Fibroblast of the conjunctiva (primary cell): ENCODE measurements at regions not wholly inside any gene's neighbourhood (a gene's known extent, or its start where the extent isn't known, plus 50 kb on each side); places are given as distances from the start of the nearest gene placed in this dataset.
A peak's percentile ranks its signal among the peaks of the same experiment; 100 is the strongest.

Experiments used
- DNase-seq: peaks from one replicate; pipeline ENCODE4 v3.0.0-alpha.2; 2010; ENCODE audit warnings: low read depth

DNA sequence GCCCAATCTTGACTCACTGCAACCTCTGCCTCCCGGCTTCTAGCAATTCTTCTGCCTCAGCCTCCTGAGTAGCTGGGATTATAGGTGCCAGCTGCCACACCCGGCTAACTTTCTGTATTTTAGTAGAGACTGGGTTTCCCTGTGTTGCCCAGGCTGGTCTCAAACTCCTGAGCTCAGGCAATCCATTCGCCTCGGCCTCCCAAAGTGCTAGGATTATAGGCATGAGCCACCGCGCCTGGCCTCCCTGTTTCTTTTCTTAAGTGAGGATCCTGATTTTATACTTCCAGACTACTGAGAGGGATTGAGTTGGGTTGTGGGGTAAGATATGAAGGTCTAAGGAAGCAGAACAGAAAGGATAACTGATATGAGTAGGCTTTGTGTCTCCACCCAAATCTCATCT lies 106.8 kb downstream of the CNTN3 start:
- DNase-seq: no peak

DNA sequence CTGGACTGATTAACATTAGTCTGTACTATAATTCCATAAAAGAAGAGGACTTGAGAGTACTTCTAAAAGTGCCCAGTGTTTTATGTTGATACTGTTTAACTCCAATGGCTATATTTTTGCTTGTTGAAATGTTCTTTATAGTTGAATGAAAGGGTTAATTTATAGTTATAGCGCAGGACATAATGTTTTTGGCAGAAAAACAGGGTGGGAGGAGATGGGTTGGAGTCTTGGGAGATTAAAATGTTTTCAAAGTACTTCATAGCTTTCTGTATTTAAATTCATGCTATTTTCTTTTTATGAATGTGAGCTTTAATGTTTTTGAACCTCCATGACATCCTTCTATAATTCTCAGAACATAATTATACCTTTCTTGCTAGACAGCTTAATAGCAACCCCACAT lies 108.2 kb downstream of the CNTN3 start:
- no peak for DNase-seq

DNA sequence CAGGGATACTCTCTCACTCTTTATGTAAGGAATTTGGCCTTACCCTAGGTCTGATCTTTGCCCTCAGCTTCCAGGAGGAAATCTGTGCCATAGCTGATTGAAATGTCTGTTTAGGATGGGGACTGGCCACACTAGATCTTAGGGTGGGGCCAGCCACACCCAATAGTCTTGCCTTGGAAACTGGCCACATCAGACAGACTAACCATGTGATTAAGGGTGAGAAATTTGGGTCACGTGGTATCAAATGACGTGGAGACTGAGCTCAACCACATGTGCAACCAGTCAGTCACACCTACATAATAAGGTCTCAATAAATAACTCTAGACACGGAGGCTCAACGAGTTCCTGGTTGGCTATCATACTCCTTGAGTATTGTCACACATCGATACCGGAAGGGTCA lies 113.5 kb downstream of the CNTN3 start:
- DNase-seq: no peak

DNA sequence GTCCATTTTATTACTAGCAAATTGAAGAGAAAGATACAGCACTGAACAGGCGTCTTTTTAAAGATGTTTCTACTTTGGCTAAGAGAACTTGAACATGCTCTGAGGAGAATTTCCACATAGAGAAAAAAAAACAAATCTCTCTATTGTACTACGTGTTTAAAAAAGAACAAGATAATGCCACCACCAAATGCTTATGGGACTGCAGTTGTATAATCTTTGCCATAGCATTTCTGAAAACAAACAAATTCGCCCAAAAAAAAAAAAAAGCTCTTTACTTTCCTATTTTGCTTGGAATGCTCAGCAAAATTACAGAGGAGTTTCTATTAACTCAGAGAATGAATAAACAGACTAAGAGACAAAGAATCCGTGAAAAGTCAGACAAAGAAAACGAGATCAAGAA lies 114.2 kb downstream of the CNTN3 start:
- no peak for DNase-seq

DNA sequence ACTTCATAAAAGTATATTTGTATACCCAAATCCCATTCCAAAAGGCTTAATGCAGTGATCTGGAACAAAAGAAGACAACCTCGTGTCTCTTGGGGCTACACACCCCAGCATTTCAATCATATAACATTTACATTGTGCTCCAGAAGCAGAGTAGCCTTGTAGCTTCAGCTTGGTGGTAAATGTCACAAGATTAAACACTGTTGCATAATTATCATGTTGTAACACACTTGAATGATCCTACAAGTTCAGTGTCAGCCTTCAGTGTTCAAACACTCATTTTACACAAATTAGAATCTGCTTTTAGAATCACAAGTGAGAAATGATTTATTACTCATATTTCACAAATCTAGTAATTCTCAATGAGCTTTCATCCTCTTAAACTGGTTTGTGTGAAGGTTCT lies 122.6 kb downstream of the CNTN3 start:
- no peak for DNase-seq

DNA sequence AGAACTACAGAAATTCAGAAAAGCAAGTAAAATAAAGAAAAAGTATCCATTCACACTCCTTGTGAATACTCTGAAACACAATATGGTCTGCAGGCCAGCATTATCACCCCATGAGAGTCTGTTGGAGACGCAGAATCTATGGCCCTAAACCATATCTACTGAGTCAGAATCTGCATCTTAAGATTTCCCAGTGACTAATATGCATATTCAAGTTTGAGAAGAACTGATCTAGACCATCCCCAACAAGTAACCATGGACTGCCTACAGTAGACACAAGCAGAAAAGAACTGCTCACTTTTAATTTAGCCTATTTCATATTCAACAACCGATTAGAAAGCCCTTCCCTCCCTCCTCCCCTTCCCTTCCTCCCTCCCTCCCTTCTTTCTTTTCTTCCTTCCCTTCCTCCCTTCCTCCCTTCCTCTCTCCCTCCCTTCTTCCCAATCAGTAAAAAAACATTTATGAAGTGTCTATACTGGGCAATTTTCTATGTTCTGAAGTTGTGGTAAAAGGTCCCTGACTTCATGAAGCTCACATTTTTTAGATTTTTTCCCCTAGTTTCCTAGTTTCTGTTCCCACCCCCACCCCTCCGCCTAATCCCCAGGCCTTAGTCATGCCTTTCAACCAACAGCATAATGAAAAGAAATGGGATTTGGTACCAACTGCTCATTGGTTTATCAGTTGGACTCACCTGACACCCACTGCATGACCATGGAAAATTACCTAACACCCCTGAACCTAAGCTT lies 125.2 kb downstream of the CNTN3 start:
- DNase-seq: no peak

DNA sequence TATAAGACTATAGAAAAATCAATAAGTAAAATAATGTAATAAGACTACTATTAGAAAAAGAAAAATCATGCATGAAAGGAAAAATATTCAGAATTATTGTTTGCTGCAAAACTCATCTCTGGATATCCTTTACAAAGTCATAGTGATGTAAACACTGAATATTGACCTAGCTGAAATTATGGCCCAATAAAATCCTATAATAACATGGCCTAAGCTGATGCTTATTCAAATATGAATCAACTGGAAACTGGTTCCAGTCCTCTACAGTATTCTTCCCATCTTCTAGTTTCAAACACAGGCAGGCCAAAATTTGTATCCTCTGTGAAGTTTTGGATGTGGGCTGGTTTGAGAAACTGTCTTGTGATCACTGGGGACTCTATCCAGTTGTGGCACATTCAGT lies 134.5 kb downstream of the CNTN3 start:
- DNase-seq: no peak

DNA sequence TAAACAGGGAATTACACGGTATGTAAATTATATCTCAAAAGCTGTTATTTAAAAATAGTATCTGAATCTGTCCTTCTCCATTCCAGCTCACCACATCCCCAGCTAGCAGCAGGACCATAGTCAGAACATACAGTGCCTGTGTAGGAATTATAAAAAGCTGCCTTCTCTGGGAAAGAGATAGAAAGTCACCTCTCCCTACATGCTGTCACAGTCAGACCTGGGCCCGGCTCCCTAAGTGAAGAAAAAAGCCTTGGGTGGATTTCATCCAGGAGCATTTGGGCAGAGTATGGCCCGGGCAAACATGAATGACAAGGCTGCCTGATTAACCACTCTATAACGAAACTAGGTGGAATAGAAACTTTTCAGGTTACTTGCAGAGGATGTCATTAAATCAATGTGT lies 144.1 kb downstream of the CNTN3 start:
- no peak for DNase-seq

DNA sequence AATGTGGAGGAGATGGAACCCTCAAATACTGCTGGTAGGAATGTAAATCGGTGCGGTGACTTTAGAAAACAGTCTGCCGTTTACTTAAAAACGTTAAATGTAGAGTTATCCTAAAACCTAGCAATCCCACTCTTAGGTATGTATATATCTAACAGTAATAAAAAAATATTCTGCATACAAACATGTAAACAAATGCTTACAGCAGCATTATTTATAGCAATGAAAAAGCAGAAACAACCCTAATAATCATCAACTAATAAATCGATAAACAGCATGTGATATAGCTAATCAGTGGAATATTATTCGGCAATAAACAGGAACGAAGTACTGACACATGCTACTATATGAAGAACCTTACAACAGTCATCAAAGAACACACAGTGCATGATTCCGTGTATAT lies 144.7 kb downstream of the CNTN3 start:
- DNase-seq: no peak

DNA sequence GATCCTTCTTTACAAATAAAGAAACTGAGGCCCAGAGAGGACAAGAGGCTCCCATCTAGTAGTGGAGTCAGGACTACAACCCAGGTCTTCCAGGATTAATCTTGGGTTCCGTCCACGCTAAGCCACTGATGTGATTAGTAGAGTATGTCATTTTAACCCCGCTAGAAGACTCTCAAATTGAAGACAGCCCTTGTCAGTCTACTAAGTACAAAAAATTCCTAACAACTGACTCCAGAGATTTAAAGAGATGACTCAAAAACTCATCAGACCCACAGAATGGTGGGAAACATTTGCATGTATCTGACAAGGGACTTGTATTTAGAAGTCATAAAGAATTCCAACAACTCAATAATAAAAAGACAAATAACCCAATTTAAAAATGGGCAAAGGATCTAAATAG lies 145.3 kb downstream of the CNTN3 start:
- DNase-seq: no peak

DNA sequence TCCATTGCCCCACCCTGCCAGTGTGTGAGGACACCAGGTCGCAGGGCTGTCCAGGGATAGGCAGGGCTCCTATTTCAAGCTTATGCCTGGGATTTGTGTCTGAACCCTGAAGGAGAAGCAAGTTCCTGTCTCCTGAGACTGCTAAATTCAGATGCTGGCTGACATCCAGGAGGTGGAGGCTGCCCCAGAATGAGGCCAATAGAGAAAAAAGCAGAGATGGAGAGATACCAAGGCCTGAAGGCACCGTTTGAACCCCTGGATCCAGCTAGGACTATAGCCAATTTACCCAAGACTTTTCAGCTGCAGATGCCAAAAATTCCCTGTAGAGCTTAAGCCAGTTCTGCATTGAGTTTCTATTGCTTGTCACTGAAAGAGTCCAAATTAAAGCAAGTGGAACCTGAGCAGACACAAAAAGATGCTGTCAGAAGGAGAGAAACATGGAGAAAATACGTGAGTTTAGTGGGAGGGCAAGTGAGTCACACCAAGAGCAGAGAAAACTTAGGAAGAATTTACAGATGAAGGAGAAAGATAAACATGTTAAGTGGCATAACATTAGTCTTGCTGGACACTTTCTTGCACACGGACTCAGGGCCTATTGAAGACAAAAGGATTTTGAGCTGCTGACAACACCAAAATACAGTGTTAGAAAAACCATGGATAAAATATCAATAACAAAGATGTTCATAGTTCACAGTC lies 148.6 kb downstream of the CNTN3 start:
- DNase-seq: peak; percentile 18

DNA sequence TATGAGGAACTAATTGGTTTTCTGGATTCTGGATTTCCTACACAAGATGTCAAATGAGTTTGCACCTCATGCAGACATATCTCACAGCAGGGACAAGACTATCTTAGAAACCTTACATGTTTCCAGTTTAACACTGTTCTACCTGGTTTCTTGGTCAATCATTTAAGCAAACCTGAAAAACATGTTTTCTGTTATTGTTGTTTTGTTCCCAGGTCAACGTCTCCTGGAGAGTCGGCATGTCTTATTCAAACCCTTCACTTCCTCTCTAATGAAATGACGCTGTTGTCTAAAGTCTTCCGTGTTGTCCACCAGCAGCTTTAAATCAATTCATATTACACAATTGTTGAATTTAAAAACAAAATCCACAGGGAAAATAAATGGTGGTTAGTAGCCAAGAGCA lies 150.9 kb downstream of the CNTN3 start:
- no peak for DNase-seq

DNA sequence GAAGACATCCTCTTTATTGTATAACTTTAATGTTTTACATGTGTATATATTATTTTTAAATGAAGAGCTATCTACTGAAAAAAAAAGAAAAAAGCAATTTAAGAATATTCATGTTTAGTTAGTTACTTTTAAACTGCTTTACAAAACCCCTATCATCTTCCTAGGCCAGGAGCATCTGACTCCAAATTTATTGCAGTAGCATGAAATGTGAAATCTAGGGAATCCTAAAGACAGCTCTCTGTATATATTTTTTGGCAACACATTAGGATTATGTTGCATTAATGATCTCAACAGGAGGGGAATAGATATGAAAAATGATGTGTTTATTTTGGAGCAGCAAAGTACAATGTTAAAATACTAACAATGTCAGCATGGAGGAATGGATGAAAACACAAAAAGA lies 158.3 kb downstream of the CNTN3 start:
- DNase-seq: no peak

DNA sequence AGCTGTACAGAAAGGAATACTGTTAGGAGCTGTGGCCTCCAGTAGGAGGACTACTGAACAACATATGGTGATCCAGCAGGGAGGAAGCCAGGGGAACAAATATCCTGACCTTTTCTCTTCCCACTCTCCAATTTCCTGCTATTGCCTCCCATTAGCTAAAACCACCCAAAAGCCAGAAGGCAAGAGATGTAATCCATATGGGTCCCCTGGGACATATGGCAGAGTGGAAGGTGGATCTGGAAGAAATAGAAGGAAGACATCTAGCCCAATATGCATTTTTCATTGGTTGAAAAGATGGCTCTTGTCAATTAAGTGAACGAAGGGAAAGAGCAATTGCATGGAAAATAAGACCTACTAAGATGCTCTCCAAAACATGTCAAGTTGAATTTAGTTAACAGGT lies 167.2 kb downstream of the CNTN3 start:
- DNase-seq: no peak

DNA sequence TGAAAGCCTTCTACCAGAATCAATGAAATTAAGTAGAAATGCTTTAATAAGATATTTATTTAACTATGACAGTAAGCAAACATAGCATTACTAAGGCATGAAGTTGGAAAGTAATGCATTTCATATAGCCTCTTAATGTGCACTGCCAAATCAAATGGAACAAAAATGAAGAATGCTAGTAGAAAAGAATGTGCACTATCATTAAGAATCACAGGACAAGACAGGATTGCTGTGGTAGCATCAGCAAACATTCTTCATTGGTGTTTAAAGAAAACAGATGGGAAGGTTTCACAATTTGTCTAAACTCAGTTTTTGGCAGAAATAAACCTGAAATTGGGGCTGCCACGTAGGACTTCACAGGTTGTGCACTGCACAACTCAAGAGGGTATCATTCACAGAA lies 168.9 kb downstream of the CNTN3 start:
- DNase-seq: no peak

DNA sequence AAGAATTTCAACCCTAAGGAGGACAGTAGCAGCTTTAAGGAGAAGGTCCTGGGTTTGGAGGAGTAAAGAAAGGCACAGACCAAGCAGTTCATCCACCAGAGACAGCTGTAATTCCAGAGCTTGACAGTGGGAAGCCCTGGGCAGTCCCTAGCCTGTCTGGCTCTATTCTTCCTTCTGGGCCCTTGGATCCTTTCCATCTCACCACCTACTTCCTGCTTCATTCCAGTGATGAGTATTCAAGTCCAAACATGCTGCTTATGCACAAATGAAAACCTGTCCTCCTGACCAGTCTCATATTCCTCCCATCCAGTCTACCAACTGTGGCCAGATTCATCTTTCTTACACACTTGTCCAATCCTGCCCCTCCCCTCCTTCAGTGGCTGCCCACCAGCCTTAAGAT lies 171.4 kb downstream of the CNTN3 start:
- DNase-seq: no peak

DNA sequence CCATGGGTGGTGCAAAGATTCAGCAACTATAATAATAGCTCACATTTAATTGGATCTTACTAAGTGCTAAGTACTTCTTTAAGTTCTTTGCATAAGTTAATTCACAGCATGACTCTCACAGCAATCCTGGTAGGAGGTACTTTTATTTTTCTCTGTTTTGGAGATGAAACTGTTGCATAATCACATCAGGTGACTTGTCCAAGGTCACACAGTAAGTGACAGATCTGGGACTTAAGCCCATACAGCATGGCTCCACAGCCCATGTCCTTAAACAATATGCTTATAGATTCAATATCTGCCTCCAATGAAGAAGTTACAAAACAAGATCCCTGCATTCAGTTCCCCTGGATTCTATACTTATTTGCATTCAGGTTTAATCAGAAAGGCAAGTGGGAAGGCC lies 171.8 kb downstream of the CNTN3 start:
- no peak for DNase-seq

DNA sequence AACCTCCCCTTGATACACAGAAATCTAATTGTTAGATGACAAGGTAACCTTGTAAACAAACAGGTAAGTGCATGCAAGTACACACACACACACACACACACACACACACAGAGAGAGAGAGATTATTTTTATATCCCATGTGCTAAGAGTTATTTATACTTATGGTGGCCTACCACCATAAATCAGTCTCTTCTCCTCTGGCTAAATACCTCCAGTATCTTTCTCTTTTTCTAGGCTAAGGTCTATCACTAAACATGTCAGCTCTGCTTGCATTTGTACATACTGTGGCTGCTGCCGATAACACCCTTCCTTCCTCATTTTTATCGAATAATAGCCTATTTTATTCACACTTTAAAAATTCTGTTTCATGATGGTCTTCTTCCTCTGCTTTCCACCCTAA lies 172.4 kb downstream of the CNTN3 start:
- DNase-seq: no peak

DNA sequence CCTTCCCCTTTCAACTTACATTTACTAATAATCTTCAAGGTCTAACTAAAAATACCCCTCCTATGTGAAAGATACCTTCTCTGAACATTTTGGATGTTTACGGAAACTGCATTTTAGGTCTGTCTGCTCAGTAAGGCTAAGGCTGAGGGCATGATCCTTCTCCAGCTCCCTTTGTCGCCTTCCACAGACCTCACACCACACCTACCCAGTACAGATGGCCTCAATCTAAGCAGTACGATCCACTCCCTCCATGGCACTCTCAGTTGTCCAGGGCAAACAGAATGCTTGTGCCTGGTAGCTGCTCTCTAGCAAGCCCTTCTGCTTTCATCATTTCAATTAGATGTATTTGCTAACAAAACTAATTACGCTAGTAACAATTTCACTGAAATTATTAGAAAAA lies 178.3 kb downstream of the CNTN3 start:
- DNase-seq: no peak

DNA sequence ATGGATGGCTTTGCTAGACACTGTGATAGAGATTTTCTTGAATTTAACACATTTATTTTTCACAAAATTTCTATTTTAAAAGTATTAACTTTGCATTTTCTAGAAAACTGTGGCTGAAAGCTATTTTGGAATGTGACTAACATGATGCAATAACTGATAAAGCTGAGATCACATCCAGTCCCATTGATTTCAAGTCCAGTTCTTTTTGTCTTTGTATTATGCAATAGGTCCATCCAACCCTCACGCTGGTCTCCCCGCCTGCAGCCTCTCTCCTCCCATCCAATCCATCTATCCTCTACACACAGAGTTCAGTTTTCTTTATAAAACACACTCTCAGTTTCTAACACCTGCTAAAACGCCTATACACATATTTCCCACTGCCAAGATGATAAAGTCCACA lies 178.8 kb downstream of the CNTN3 start:
- no peak for DNase-seq

DNA sequence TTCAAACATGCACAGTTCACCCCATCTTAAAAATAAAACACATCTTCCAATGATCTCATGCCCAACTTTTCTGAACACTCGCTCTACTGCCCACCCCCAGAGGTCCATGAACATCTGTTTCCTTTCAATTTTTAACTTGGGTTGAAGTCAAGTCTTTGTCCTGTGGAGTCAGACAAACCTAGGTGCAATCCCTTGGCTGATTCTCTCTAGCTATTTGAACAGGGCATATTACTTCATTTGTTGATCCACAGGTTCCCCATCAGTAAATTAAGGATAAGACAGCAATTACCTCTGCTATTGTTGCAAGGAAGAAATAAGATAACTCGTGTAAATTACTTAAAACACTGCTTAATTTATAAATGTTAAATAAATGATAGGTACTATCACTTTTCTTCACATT lies 180.1 kb downstream of the CNTN3 start:
- DNase-seq: no peak

DNA sequence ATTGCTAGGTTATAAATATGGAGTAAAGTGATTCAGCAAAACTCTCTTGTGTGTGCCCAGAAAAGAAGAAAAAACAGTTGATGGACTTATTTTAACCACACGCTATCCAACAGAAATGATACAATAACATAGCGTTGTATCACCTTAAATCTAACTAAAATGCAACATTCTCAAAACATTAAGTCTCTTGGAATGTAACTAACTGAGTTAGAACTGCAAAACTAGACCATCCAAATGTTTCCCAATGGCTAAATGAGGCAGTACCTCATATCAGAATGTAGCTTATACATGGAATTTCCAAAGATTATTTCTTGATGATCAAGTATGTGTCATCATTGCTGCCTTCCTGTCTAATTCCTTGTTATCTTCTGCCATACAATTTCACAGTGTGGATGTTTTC lies 187.9 kb downstream of the CNTN3 start:
- no peak for DNase-seq

DNA sequence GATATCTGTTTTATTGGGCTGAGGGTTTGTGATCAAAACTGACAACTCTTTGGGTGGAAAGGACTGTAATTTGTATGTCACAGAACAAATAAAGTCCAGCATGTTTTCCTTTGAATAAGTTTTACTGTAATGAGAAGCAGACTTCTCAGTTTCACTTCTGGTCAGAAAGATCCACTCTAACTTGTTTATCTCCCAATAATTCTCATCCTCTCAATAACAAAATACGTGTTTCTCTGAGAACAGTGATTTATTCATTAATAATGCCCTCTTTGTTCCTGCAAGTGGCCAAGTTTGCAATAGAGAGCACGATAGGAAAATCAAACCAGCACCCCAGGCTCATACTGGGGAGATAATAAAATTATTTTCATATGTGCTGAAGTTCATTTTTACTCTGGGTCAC lies 190.6 kb downstream of the CNTN3 start:
- DNase-seq: no peak

DNA sequence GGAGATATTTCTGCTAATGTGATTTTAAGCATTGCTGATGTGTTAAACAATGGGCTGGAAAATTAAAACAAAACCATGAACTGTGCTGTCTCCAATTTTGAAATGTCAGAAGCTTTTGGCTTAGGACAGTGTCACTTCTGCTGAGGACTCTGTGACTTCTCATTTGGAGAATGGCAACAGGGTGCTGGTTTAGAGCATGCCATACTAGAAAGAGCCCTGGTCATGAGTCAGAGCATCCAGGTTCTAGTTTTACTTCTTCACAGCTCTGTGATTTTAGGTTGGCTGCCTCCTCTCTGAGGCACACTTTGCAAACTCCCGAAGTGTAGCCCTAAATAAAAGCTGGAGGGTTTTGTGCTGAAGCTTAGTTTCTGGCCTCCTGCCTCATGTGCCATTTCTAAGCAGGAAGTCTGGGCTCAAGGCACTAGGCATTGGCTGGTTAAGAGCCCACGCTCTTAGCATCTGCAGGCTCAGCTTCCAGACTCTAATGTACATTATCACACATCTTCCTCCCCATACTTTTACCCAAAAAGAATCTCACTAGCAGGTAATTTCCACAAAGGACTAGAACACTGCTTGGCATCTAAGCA lies 193.8 kb downstream of the CNTN3 start:
- no peak for DNase-seq
